ENCODE measurements at regions not wholly inside any gene's neighbourhood (a gene's known extent, or its start where the extent isn't known, plus 50 kb on each side); places are given as distances from the start of the nearest gene placed in this dataset.

- no peaks in the 10 kb centered on the region for H3K9me3 ChIP-seq (ENCODE audit: control insufficient read depth in 1 of 2, insufficient read depth in 1 of 2, low read depth in 1 of 2, low read length in 2 of 2)
- H4K20me1 ChIP-seq (ENCODE audit: insufficient read depth), result no peaks in the 10 kb centered on the region
- TF ChIP-seq ELF1 (IDR thresholded peaks at IDR 0.05; ENCODE audit: borderline replicate concordance, low read depth) (no peak), SIN3A (IDR thresholded peaks at IDR 0.05; ENCODE audit: low read depth) (no peak), ZBTB33 (IDR thresholded peaks at IDR 0.05; ENCODE audit: extremely low read depth, insufficient replicate concordance, low read length) (no peak), ZNF274 (IDR thresholded peaks at IDR 0.05; ENCODE audit: low read depth, low read length) (no peak), SP1 (IDR thresholded peaks at IDR 0.05; ENCODE audit: low read depth) (no peak), EZH2phosphoT487 (IDR thresholded peaks at IDR 0.05; ENCODE audit: borderline replicate concordance) (no peak), REST (IDR thresholded peaks at IDR 0.05; ENCODE audit: low read depth) (no peak), CBX3 (IDR thresholded peaks at IDR 0.05; ENCODE audit: low read depth) (no peak), POLR2A (IDR thresholded peaks at IDR 0.05; ENCODE audit: borderline replicate concordance, extremely low read depth, insufficient read depth, insufficient read length) (no peak), FOSL1 (IDR thresholded peaks at IDR 0.05; ENCODE audit: low read depth) (no peak), CEBPB (IDR thresholded peaks at IDR 0.05; ENCODE audit: low read depth) (no peak), ATF3 (IDR thresholded peaks at IDR 0.05) (no peak), EZH2 (IDR thresholded peaks at IDR 0.05) (no peak), YY1 (IDR thresholded peaks at IDR 0.05; ENCODE audit: extremely low read depth, insufficient replicate concordance, low read depth, low read length) (no peak), JUND (IDR thresholded peaks at IDR 0.05) (no peak), EGR1 (IDR thresholded peaks at IDR 0.05; ENCODE audit: low read depth) (no peak), RAD21 (IDR thresholded peaks at IDR 0.05; ENCODE audit: low read depth) (no peak)
- TF ChIP-seq, protein P1, sequence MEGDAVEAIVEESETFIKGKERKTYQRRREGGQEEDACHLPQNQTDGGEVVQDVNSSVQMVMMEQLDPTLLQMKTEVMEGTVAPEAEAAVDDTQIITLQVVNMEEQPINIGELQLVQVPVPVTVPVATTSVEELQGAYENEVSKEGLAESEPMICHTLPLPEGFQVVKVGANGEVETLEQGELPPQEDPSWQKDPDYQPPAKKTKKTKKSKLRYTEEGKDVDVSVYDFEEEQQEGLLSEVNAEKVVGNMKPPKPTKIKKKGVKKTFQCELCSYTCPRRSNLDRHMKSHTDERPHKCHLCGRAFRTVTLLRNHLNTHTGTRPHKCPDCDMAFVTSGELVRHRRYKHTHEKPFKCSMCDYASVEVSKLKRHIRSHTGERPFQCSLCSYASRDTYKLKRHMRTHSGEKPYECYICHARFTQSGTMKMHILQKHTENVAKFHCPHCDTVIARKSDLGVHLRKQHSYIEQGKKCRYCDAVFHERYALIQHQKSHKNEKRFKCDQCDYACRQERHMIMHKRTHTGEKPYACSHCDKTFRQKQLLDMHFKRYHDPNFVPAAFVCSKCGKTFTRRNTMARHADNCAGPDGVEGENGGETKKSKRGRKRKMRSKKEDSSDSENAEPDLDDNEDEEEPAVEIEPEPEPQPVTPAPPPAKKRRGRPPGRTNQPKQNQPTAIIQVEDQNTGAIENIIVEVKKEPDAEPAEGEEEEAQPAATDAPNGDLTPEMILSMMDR (IDR thresholded peaks at IDR 0.05 in 2 of 3, conservative IDR thresholded peaks at IDR 0.05 in 1 of 3; ENCODE audit: borderline replicate concordance in 1 of 3, insufficient read depth in 1 of 3, low read depth in 2 of 3, low read length in 2 of 3), result no peak
- no peaks in the 10 kb centered on the region for H3K36me3 ChIP-seq (ENCODE audit: control insufficient read depth in 1 of 2, insufficient read depth in 2 of 2, low read length in 2 of 2)
- no peak overlapping the region for H3K4me3 ChIP-seq (replicated peaks in 1 of 2; ENCODE audit: low read depth in 1 of 2, low read length in 2 of 2)
- no peaks in the 10 kb centered on the region for H3K4me1 ChIP-seq (ENCODE audit: control insufficient read depth in 1 of 2, insufficient read depth in 2 of 2, low read length in 2 of 2)
- H2AFZ ChIP-seq (ENCODE audit: low read depth, low read length, poor library complexity, severe bottlenecking), result no peak overlapping the region
- H3K9me2 ChIP-seq (ENCODE audit: insufficient read depth), result no peaks in the 10 kb centered on the region
- no peak overlapping the region for H3K4me2 ChIP-seq (ENCODE audit: low read length)
- RAD21 ChIA-PET (ENCODE audit: low non-redundant PET in 1 of 2, low total read pairs in 2 of 2, uncharacterized antibody in 2 of 2, unreplicated experiment in 2 of 2), result no interaction called here
- DNase-seq (ENCODE audit: low read depth, low spot score) (no peak), ATAC-seq (no peak)
- POLR2A ChIA-PET, result no interaction called here
- no peaks in the 10 kb centered on the region for H3K27me3 ChIP-seq (ENCODE audit: insufficient read depth, low read length)
- no peaks in the 10 kb centered on the region for H3K79me2 ChIP-seq (ENCODE audit: insufficient read depth, low read length)
- intact Hi-C loops (cut with micrococcal nuclease), result no loop called here
- no TSS peak for BruUV-seq (replicated peaks)
- CTCF ChIA-PET, result no interaction called here
- no peak overlapping the region for H3K27ac ChIP-seq (ENCODE audit: low read depth, low read length)
- H3K9ac ChIP-seq (ENCODE audit: low read length), result no peak overlapping the region
Observed at GRCh38 chr4:34108391-34108790, 2135.9 kb downstream of the ARAP2 start.

All from HCT116 (cell line).